ENCODE measurements at regions not wholly inside any gene's neighbourhood (a gene's known extent, or its start where the extent isn't known, plus 50 kb on each side); places are given as distances from the start of the nearest gene placed in this dataset.

- ChIA-PET CTCF (no interaction called here), POLR2A (no interaction called here)
- H3K27ac ChIP-seq (ENCODE audit: extremely low read depth, low read depth, low read length) = no peak overlapping the region
- no peaks in the 10 kb centered on the region for H3K9me3 ChIP-seq (ENCODE audit: control insufficient read depth, insufficient read depth, low read depth, low read length)
- no peaks in the 10 kb centered on the region for H3K36me3 ChIP-seq (ENCODE audit: control insufficient read depth in 2 of 2, insufficient read depth in 1 of 2, low read length in 2 of 2)
- no peak for TF ChIP-seq ZNF521 (tag by site-specific recombination; IDR thresholded peaks at IDR 0.05)
- no peak for TF ChIP-seq ZNF501 (tag by site-specific recombination; IDR thresholded peaks at IDR 0.05)
- no peak for TF ChIP-seq ZNF280C (tag by site-specific recombination; IDR thresholded peaks at IDR 0.05)
- TF ChIP-seq KLF10 (tag by site-specific recombination; IDR thresholded peaks at IDR 0.05) = no peak
- no peak for TF ChIP-seq ZBTB8A (tag by site-specific recombination; IDR thresholded peaks at IDR 0.05)
- no peak for TF ChIP-seq ZNF747 (tag by site-specific recombination; IDR thresholded peaks at IDR 0.05)
- no peak for TF ChIP-seq ZNF311 (tag by site-specific recombination; IDR thresholded peaks at IDR 0.05; ENCODE audit: borderline replicate concordance)
- no peak for TF ChIP-seq KLF7 (tag by site-specific recombination; IDR thresholded peaks at IDR 0.05; ENCODE audit: borderline replicate concordance)
- TF ChIP-seq ZNF169 (tag by site-specific recombination; IDR thresholded peaks at IDR 0.05) = no peak
- no peak for TF ChIP-seq ZNF214 (tag by site-specific recombination; IDR thresholded peaks at IDR 0.05; ENCODE audit: borderline replicate concordance)
- no peak for TF ChIP-seq KLF9 (tag by site-specific recombination; IDR thresholded peaks at IDR 0.05; ENCODE audit: low read depth)
- no peak for TF ChIP-seq ZNF701 (tag by site-specific recombination; IDR thresholded peaks at IDR 0.05)
- H3K4me3 ChIP-seq (ENCODE audit: low read depth, low read length) = no peak overlapping the region
- no peaks in the 10 kb centered on the region for H3K4me1 ChIP-seq (ENCODE audit: control insufficient read depth, insufficient read depth, low read length)
Measured at GRCh38 chr10:64518456-64518855, 997.3 kb downstream of the REEP3 start.

- ChIA-PET POLR2A (no interaction called here), CTCF (no interaction called here)
- Histone ChIP-seq H3K4me1 (ENCODE audit: control insufficient read depth, insufficient read depth, low read length) (no peaks in the 10 kb centered on the region), H3K27ac (ENCODE audit: extremely low read depth, low read depth, low read length) (no peak overlapping the region), H3K9me3 (ENCODE audit: control insufficient read depth, insufficient read depth, low read depth, low read length) (no peaks in the 10 kb centered on the region), H3K4me3 (ENCODE audit: low read depth, low read length) (no peak overlapping the region), H3K36me3 (ENCODE audit: control insufficient read depth in 2 of 2, insufficient read depth in 1 of 2, low read length in 2 of 2) (no peaks in the 10 kb centered on the region)
- TF ChIP-seq ZNF221 (tag by site-specific recombination; IDR thresholded peaks at IDR 0.05; ENCODE audit: borderline replicate concordance) (no peak), ZNF18 (tag by site-specific recombination; IDR thresholded peaks at IDR 0.05) (no peak), PRDM4 (tag by site-specific recombination; IDR thresholded peaks at IDR 0.05) (no peak), ZNF214 (tag by site-specific recombination; IDR thresholded peaks at IDR 0.05; ENCODE audit: borderline replicate concordance) (no peak), ZNF513 (tag by site-specific recombination; IDR thresholded peaks at IDR 0.05) (no peak), ELK4 (IDR thresholded peaks at IDR 0.05; ENCODE audit: borderline replicate concordance, low read depth, low read length) (no peak), ZNF514 (tag by site-specific recombination; IDR thresholded peaks at IDR 0.05) (no peak), ZNF830 (tag by site-specific recombination; IDR thresholded peaks at IDR 0.05; ENCODE audit: low read depth) (no peak), ZNF311 (tag by site-specific recombination; IDR thresholded peaks at IDR 0.05; ENCODE audit: borderline replicate concordance) (no peak), KLF16 (tag by site-specific recombination; IDR thresholded peaks at IDR 0.05) (no peak), IKZF3 (tag by site-specific recombination; IDR thresholded peaks at IDR 0.05) (no peak), ZNF394 (tag by site-specific recombination; IDR thresholded peaks at IDR 0.05; ENCODE audit: borderline replicate concordance) (no peak), OVOL3 (tag by site-specific recombination; IDR thresholded peaks at IDR 0.05) (no peak), SCRT1 (tag by site-specific recombination; IDR thresholded peaks at IDR 0.05; ENCODE audit: borderline replicate concordance) (no peak), GLI2 (tag by site-specific recombination; IDR thresholded peaks at IDR 0.05; ENCODE audit: borderline replicate concordance, low read depth) (no peak), ZNF184 (tag by site-specific recombination; IDR thresholded peaks at IDR 0.05) (no peak)
Measured at GRCh38 chr10:64519427-64519826, 998.2 kb downstream of the REEP3 start.
